Bronchial epithelial cell (primary cell): ENCODE measurements at regions not wholly inside any gene's neighbourhood (a gene's known extent, or its start where the extent isn't known, plus 50 kb on each side); places are given as distances from the start of the nearest gene placed in this dataset.
A peak's percentile ranks its signal among the peaks of the same experiment; 100 is the strongest.

Source experiments
- DNase-seq: peaks from one replicate; pipeline ENCODE4 v3.0.0-alpha.2; 2010; ENCODE audit warnings: low read depth
- FAIRE-seq: peaks from 2 replicates; lab custom pipeline; 2011; peaks lifted over from hg19 to GRCh38; lab: Jason Lieb, UNC
- H3K27me3 ChIP-seq: 2 replicates; pipeline ENCODE4 v1.5.1; 2011; ENCODE audit warnings: low read length; ENCODE audit not compliant: control insufficient read depth, insufficient read depth
- H3K36me3 ChIP-seq: 2 replicates; pipeline ENCODE4 v1.5.1; 2011; ENCODE audit warnings: low read length; ENCODE audit not compliant: control insufficient read depth, insufficient read depth
- H3K4me3 ChIP-seq: 2 replicates; pipeline ENCODE4 v1.5.1; 2011; ENCODE audit warnings: mild to moderate bottlenecking, low read depth, low read length, control low read depth
- CTCF ChIP-seq: IDR thresholded peaks from 2 replicates; pipeline ENCODE4 v1.5.1; 2011; ENCODE audit warnings: mild to moderate bottlenecking, moderate library complexity, low read length, control low read depth, inconsistent platforms; ENCODE audit not compliant: insufficient read depth, severe bottlenecking

DNA sequence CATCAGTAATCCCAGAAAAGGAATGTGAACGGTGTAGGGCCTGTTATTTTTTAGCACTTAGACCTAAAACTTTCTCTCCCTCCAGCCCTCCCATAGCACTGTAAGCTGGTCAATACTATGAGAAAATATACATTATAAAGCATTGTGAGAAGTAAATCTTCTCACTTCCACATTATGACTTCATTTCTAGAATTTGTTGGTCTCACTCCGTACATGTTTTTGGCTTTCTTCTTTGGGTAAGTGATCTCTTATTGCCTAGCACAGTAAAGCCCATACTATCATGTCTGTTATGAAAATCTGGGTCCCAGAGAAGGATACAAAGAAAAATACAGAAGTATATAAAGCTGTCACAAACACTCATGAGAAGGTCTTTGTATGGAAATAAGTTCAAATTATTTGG is 1851.1 kb upstream of the IGFBP7 start:
- Histone ChIP-seq H3K27me3 (no peaks in the 10 kb centered on the region), H3K4me3 (no peak overlapping the region), H3K36me3 (no peaks in the 10 kb centered on the region)
- DNase-seq (no peak), FAIRE-seq (no peak)
- TF ChIP-seq CTCF = no peak

- Histone ChIP-seq H3K36me3 (no peaks in the 10 kb centered on the region), H3K27me3 (no peaks in the 10 kb centered on the region), H3K4me3 (no peak overlapping the region)
- TF ChIP-seq CTCF = no peak
- FAIRE-seq (no peak), DNase-seq (no peak)
Observed at GRCh38 chr4:58961925-58962324, 1851.7 kb upstream of the IGFBP7 start.

GRCh38 chr4:58962424-58962823 is 1852.2 kb upstream of the IGFBP7 start:
- Histone ChIP-seq H3K27me3 (no peaks in the 10 kb centered on the region), H3K36me3 (no peaks in the 10 kb centered on the region), H3K4me3 (no peak overlapping the region)
- no peak for TF ChIP-seq CTCF
- DNase-seq (no peak), FAIRE-seq (no peak)

- Histone ChIP-seq H3K27me3 (no peaks in the 10 kb centered on the region), H3K4me3 (no peak overlapping the region), H3K36me3 (no peaks in the 10 kb centered on the region)
- DNase-seq (no peak), FAIRE-seq (no peak)
- no peak for TF ChIP-seq CTCF
Observed at GRCh38 chr4:58981828-58982227, 1871.6 kb upstream of the IGFBP7 start.

DNA sequence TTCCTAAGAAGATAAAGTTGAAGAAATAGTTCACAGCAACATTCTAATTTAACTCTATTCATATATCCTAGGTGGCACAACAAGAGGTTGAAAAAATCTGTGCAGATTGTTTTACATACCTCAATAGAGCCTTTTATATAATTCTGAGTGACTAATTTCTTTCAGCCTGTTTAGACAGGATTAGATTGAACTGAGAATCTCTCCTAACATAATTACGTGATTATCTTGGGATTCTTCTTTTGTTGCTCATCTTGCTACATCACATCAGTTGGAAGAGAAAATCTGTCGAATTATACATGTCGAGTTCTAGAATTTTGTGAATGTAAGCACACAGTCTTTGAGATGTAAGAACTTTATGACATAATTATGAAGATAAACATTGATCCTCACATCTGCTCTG is 1873.7 kb upstream of the IGFBP7 start:
- no peak for TF ChIP-seq CTCF
- Histone ChIP-seq H3K36me3 (no peaks in the 10 kb centered on the region), H3K4me3 (no peak overlapping the region), H3K27me3 (no peaks in the 10 kb centered on the region)
- FAIRE-seq = no peak
- peak; percentile 8 for DNase-seq

- no peak for TF ChIP-seq CTCF
Observed at GRCh38 chr4:59002148-59002547, 1892.0 kb upstream of the IGFBP7 start.

More at GRCh38 chr4:59002148-59002547, 1892.0 kb upstream of the IGFBP7 start:
- FAIRE-seq (no peak), DNase-seq (no peak)
- H3K4me3 ChIP-seq = no peak overlapping the region
- no peaks in the 10 kb centered on the region for H3K36me3 ChIP-seq
- H3K27me3 ChIP-seq = no peaks in the 10 kb centered on the region
